Fibroblast of lung (primary cell): ENCODE measurements at regions not wholly inside any gene's neighbourhood (a gene's known extent, or its start where the extent isn't known, plus 50 kb on each side); places are given as distances from the start of the nearest gene placed in this dataset.

Experiments used
- DNase-seq, 2 donors: peaks; one replicate each; pipeline versions ENCODE4 v3.0.0 to v3.0.0-alpha.2; 2010; ENCODE audit warnings: low read depth in 2 of 2
- H2AFZ ChIP-seq: 2 replicates; pipeline ENCODE4 v1.5.1; 2012; ENCODE audit warnings: low read length, control low read depth, inconsistent platforms
- H3K27ac ChIP-seq: 2 replicates; pipeline ENCODE4 v1.5.1; 2011; ENCODE audit warnings: low read length, control low read depth; ENCODE audit not compliant: insufficient read depth
- H3K27me3 ChIP-seq: 2 replicates; pipeline ENCODE4 v1.5.1; 2011; ENCODE audit warnings: mild to moderate bottlenecking, low read length; ENCODE audit not compliant: control insufficient read depth, insufficient read depth
- H3K36me3 ChIP-seq: 2 replicates; pipeline ENCODE4 v1.5.1; 2011; ENCODE audit warnings: low read length; ENCODE audit not compliant: control insufficient read depth, insufficient read depth
- H3K4me1 ChIP-seq: 2 replicates; pipeline ENCODE4 v1.5.1; 2011; ENCODE audit warnings: low read length; ENCODE audit not compliant: control insufficient read depth, insufficient read depth; ENCODE audit errors: extremely low read depth
- H3K4me2 ChIP-seq: 2 replicates; pipeline ENCODE4 v1.5.1; 2011; ENCODE audit warnings: low read length, control low read depth; ENCODE audit not compliant: insufficient read depth; ENCODE audit errors: extremely low read depth
- H3K4me3 ChIP-seq, 4 experiments: fragments of 200-600 bp in 1 of 4; sonication (generic) in 1 of 4; replicated peaks in 1 of 4; 2 replicates each; pipeline ENCODE4 v1.5.1; 2011 to 2016; ENCODE audit warnings: low read length in 4 of 4, low read depth in 3 of 4, mild to moderate bottlenecking in 3 of 4, control low read depth in 2 of 4, inconsistent platforms in 1 of 4, mixed read lengths in 1 of 4; ENCODE audit not compliant: insufficient read depth in 1 of 4; ENCODE audit errors: control extremely low read depth in 1 of 4
- H3K79me2 ChIP-seq: 2 replicates; pipeline ENCODE4 v1.5.1; 2012; ENCODE audit warnings: mild to moderate bottlenecking, low read length, inconsistent platforms; ENCODE audit not compliant: control insufficient read depth, insufficient read depth
- H3K9ac ChIP-seq: 2 replicates; pipeline ENCODE4 v1.5.1; 2011; ENCODE audit warnings: mild to moderate bottlenecking, low read length, control low read depth; ENCODE audit not compliant: insufficient read depth
- H3K9me3 ChIP-seq: 2 replicates; pipeline ENCODE4 v1.5.1; 2012; ENCODE audit warnings: low read depth, low read length; ENCODE audit not compliant: control insufficient read depth, insufficient read depth
- H4K20me1 ChIP-seq: 2 replicates; pipeline ENCODE4 v1.5.1; 2011; ENCODE audit warnings: low read length; ENCODE audit not compliant: control insufficient read depth, insufficient read depth; ENCODE audit errors: extremely low read depth
- EZH2 ChIP-seq: IDR thresholded peaks from 2 replicates; pipeline ENCODE4 v1.5.1; 2012; ENCODE audit warnings: low read length, control low read depth, mild to moderate bottlenecking; ENCODE audit errors: missing control alignments
- TF ChIP-seq, protein P1 (sequence below), 2 donors: IDR thresholded peaks in 1 of 2; conservative IDR thresholded peaks in 1 of 2; 1 replicate in 1 of 2; 2 replicates in 1 of 2; pipeline ENCODE4 v1.5.1; 2011 to 2012; ENCODE audit warnings: low read length in 2 of 2, control low read depth in 1 of 2, inconsistent platforms in 1 of 2, low read depth in 1 of 2, mild to moderate bottlenecking in 1 of 2

GRCh38 chrX:51035746-51036145, 125.2 kb downstream of the BMP15 start:
- no peak for TF ChIP-seq EZH2
- TF ChIP-seq, protein P1, sequence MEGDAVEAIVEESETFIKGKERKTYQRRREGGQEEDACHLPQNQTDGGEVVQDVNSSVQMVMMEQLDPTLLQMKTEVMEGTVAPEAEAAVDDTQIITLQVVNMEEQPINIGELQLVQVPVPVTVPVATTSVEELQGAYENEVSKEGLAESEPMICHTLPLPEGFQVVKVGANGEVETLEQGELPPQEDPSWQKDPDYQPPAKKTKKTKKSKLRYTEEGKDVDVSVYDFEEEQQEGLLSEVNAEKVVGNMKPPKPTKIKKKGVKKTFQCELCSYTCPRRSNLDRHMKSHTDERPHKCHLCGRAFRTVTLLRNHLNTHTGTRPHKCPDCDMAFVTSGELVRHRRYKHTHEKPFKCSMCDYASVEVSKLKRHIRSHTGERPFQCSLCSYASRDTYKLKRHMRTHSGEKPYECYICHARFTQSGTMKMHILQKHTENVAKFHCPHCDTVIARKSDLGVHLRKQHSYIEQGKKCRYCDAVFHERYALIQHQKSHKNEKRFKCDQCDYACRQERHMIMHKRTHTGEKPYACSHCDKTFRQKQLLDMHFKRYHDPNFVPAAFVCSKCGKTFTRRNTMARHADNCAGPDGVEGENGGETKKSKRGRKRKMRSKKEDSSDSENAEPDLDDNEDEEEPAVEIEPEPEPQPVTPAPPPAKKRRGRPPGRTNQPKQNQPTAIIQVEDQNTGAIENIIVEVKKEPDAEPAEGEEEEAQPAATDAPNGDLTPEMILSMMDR (conservative IDR thresholded peaks at IDR 0.05 in 1 of 2, IDR thresholded peaks at IDR 0.05 in 1 of 2; ENCODE audit: low read depth in 1 of 2, low read length in 2 of 2) = no peak
- no peak overlapping the region for H2AFZ ChIP-seq
- H3K27ac ChIP-seq = no peak overlapping the region
- H3K9me3 ChIP-seq = no peaks in the 10 kb centered on the region
- H3K9ac ChIP-seq = no peak overlapping the region
- no peak for DNase-seq
- no peaks in the 10 kb centered on the region for H3K36me3 ChIP-seq
- H3K4me1 ChIP-seq = no peaks in the 10 kb centered on the region
- no peaks in the 10 kb centered on the region for H4K20me1 ChIP-seq
- no peaks in the 10 kb centered on the region for H3K27me3 ChIP-seq
- H3K4me2 ChIP-seq = no peak overlapping the region
- no peaks in the 10 kb centered on the region for H3K79me2 ChIP-seq
- H3K4me3 ChIP-seq = no peak overlapping the region

GRCh38 chrX:51047950-51048349, 137.4 kb downstream of the BMP15 start:
- Histone ChIP-seq H4K20me1 (peaks cover 1% of the 10 kb centered on the region), H3K27ac (no peak overlapping the region), H3K27me3 (no peaks in the 10 kb centered on the region), H3K79me2 (no peaks in the 10 kb centered on the region), H3K4me1 (no peaks in the 10 kb centered on the region), H3K4me2 (no peak overlapping the region), H3K4me3 (no peak overlapping the region), H2AFZ (no peak overlapping the region), H3K36me3 (no peaks in the 10 kb centered on the region), H3K9me3 (no peaks in the 10 kb centered on the region), H3K9ac (no peak overlapping the region)
- no peak for DNase-seq
- TF ChIP-seq, protein P1 (conservative IDR thresholded peaks at IDR 0.05 in 1 of 2, IDR thresholded peaks at IDR 0.05 in 1 of 2; ENCODE audit: low read depth in 1 of 2, low read length in 2 of 2) = no peak
- no peak for TF ChIP-seq EZH2

DNA sequence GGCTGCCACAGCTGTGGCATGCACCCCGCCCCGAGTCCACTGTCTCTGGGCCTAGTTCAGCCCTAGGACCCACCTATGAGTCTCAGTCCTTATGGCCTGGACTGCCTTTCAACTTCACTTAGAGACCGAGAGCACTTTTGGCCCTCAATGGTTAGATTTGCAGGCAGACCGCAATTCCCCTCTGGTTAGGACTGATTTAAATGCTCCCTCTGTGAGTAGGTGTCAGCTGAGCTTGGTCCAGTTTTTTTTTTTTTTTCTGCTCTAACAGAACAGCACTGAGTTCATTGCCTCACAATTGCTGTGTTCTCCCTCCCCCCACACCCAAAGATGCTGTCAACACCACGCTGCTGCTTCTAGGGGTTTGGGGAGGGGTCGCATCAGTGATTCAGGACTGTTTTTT, 143.2 kb downstream of the BMP15 start:
- no peak overlapping the region for H3K9ac ChIP-seq
- no peaks in the 10 kb centered on the region for H3K36me3 ChIP-seq
- H3K4me1 ChIP-seq = no peaks in the 10 kb centered on the region
- H4K20me1 ChIP-seq = no peaks in the 10 kb centered on the region
- H2AFZ ChIP-seq = no peak overlapping the region
- H3K27me3 ChIP-seq = no peaks in the 10 kb centered on the region
- no peak for TF ChIP-seq EZH2
- TF ChIP-seq, protein P1 (conservative IDR thresholded peaks at IDR 0.05 in 1 of 2, IDR thresholded peaks at IDR 0.05 in 1 of 2; ENCODE audit: low read depth in 1 of 2, low read length in 2 of 2) = no peak
- H3K79me2 ChIP-seq = no peaks in the 10 kb centered on the region
- no peak overlapping the region for H3K27ac ChIP-seq
- no peak overlapping the region for H3K4me3 ChIP-seq
- DNase-seq = no peak
- H3K4me2 ChIP-seq = no peak overlapping the region
- H3K9me3 ChIP-seq = no peaks in the 10 kb centered on the region
